HepG2 (cell line): ENCODE measurements at regions not wholly inside any gene's neighbourhood (a gene's known extent, or its start where the extent isn't known, plus 50 kb on each side); places are given as distances from the start of the nearest gene placed in this dataset.

Experiments used
- ATAC-seq: fragments of 200-7000 bp; cut with Tn5 transposase; 3 replicates; pipeline ENCODE4 v1.9.1; 2020; ENCODE audit warnings: mild to moderate bottlenecking, moderate library complexity
- BruUV-seq: library from RNA; stranded (reverse); fragments of 400-500 nt; replicated peaks from 2 replicates; lab custom pipeline; 2021; lab: Mats Ljungman, UMichigan
- CTCF ChIA-PET: fragments of 300-600 bp; formaldehyde crosslinking; extraction: SDS; loops from one replicate; lab custom pipeline; 2021; ENCODE audit warnings: low total read pairs, inconsistent platforms, low intra/inter-chr PET ratio; lab: Yijun Ruan, JAX
- POLR2A ChIA-PET: fragments of 350-600 bp; sonication (Branson Sonifier 250); formaldehyde crosslinking; loops from one replicate; lab custom pipeline; 2020; ENCODE audit warnings: antibody characterized with exemption, inconsistent platforms; lab: Yijun Ruan, JAX
- DNase-seq: peaks from one replicate; pipeline ENCODE4 v3.0.0-alpha.2; 2015; ENCODE audit warnings: low spot score
- FAIRE-seq: peaks from 3 replicates; lab custom pipeline; 2011; peaks lifted over from hg19 to GRCh38; lab: Jason Lieb, UNC
- H2AFZ ChIP-seq: one replicate; pipeline ENCODE4 v1.6.1; 2011; ENCODE audit warnings: low read length, inconsistent platforms
- H3K27ac ChIP-seq: fragments of 300-600 bp; 3 replicates; pipeline ENCODE4 v1.8.0; 2011; ENCODE audit warnings: mixed run types, mild to moderate bottlenecking, mixed read lengths, low read length, inconsistent platforms; ENCODE audit not compliant: insufficient read depth; ENCODE audit errors: extremely low read length
- H3K27me3 ChIP-seq, 2 experiments: fragments of 200-600 bp in 1 of 2; 2 replicates in 1 of 2; 3 replicates in 1 of 2; pipeline versions ENCODE4 v1.6.0 to v1.8.0; 2011; ENCODE audit warnings: low read length in 2 of 2, mild to moderate bottlenecking in 2 of 2, moderate library complexity in 2 of 2, inconsistent platforms in 1 of 2; ENCODE audit not compliant: insufficient read depth in 2 of 2, control insufficient read depth in 1 of 2
- H3K36me3 ChIP-seq, 2 experiments: fragments of 200-600 bp in 1 of 2; replicated peaks in 1 of 2; 2 replicates in 1 of 2; 3 replicates in 1 of 2; pipeline versions ENCODE4 v1.5.1 to v1.8.0; 2011; ENCODE audit warnings: low read length in 2 of 2, inconsistent platforms in 1 of 2; ENCODE audit not compliant: insufficient read depth in 2 of 2, control insufficient read depth in 1 of 2
- H3K4me1 ChIP-seq: 2 replicates; pipeline ENCODE4 v1.5.1; 2012; ENCODE audit warnings: low read length, inconsistent platforms; ENCODE audit not compliant: insufficient read depth
- H3K4me2 ChIP-seq: 2 replicates; pipeline ENCODE4 v1.6.0; 2011; ENCODE audit warnings: low read depth, low read length, inconsistent platforms
- H3K4me3 ChIP-seq, 3 experiments: fragments of 200-600 bp in 1 of 3; sonication (generic), shearing (Covaris generic) in 1 of 3; replicated peaks in 1 of 3; 2 replicates each; pipeline ENCODE4 v1.5.1; 2011 to 2016; ENCODE audit warnings: low read length in 3 of 3, inconsistent platforms in 2 of 3, low read depth in 2 of 3, mild to moderate bottlenecking in 2 of 3, control low read depth in 1 of 3, mixed read lengths in 1 of 3; ENCODE audit not compliant: insufficient read depth in 1 of 3
- H3K79me2 ChIP-seq: one replicate; pipeline ENCODE4 v1.6.1; 2011; ENCODE audit warnings: low read length, inconsistent platforms; ENCODE audit not compliant: insufficient read depth
- H3K9ac ChIP-seq: 2 replicates; pipeline ENCODE4 v1.6.0; 2011; ENCODE audit warnings: mild to moderate bottlenecking, low read depth, low read length, inconsistent platforms; ENCODE audit not compliant: insufficient read depth
- H3K9me3 ChIP-seq: 2 replicates; pipeline ENCODE4 v1.5.1; 2012; ENCODE audit warnings: mild to moderate bottlenecking, low read length
- H4K20me1 ChIP-seq: 2 replicates; pipeline ENCODE4 v1.6.0; 2011; ENCODE audit warnings: inconsistent platforms, mild to moderate bottlenecking, low read length, moderate library complexity; ENCODE audit not compliant: insufficient read depth
- CERS6 ChIP-seq: sonication (generic); formaldehyde crosslinking; IDR thresholded peaks from 2 replicates; pipeline ENCODE4 v1.5.0; 2020; ENCODE audit warnings: missing genetic modification reagents
- HDAC1 ChIP-seq: sonication (generic); formaldehyde crosslinking; IDR thresholded peaks from 2 replicates; pipeline ENCODE4 v1.5.1; 2020; ENCODE audit warnings: mild to moderate bottlenecking, missing genetic modification reagents
- MAFK ChIP-seq, 2 experiments: IDR thresholded peaks in 1 of 2; conservative IDR thresholded peaks in 1 of 2; 2 replicates each; pipeline ENCODE4 v1.6.1; 2011; ENCODE audit warnings: improper control_type of control experiment in 2 of 2, low read length in 2 of 2
- MEIS2 ChIP-seq: sonication (generic); formaldehyde crosslinking; IDR thresholded peaks from 2 replicates; pipeline ENCODE4 v1.9.0; 2021; ENCODE audit warnings: mild to moderate bottlenecking, missing genetic modification reagents
- THAP9 ChIP-seq: sonication (generic); formaldehyde crosslinking; IDR thresholded peaks from 2 replicates; pipeline ENCODE4; 2020; ENCODE audit warnings: missing genetic modification reagents, mild to moderate bottlenecking, borderline replicate concordance
- ZFP37 ChIP-seq: sonication (generic); formaldehyde crosslinking; IDR thresholded peaks from 2 replicates; pipeline ENCODE4 v1.4.0; 2020; ENCODE audit warnings: missing genetic modification reagents, borderline replicate concordance
- ZHX1 ChIP-seq: sonication (generic); formaldehyde crosslinking; IDR thresholded peaks from 2 replicates; pipeline ENCODE4 v1.8.1; 2022; ENCODE audit warnings: low read depth, mild to moderate bottlenecking, missing genetic modification reagents
- ZSCAN12 ChIP-seq: sonication (generic); formaldehyde crosslinking; IDR thresholded peaks from 2 replicates; pipeline ENCODE4 v1.9.0; 2021; ENCODE audit warnings: mild to moderate bottlenecking, missing genetic modification reagents
- WGBS: methylation state at CpG from one replicate; pipeline ENCODE4 v1.1.6; 2017; ENCODE audit warnings: low lambda C conversion rate; 5-methylcytosine and 5-hydroxymethylcytosine counted together
- in situ Hi-C: cut with HindIII; loops from 2 replicates; pipeline ENCODE4 v1.10.0; 2017; ENCODE audit warnings: low pct_unique_long_range_greater_than_20kb; ENCODE audit not compliant: extremely low pct_ligation_motif_present
- intact Hi-C: fragments of 100-400 bp; cut with micrococcal nuclease; formaldehyde crosslinking; loops from one replicate; pipeline ENCODE4 v1.10.0; 2022; ENCODE audit not compliant: unreplicated experiment

- FAIRE-seq (no peak), DNase-seq (no peak), ATAC-seq (no peak)
- 0% methylated on average over 2 of the region's 2 CpGs for WGBS
- H3K4me1 ChIP-seq, result no peaks in the 10 kb centered on the region
- peaks cover 39% of the 10 kb centered on the region for H3K9me3 ChIP-seq
- CTCF ChIA-PET, result no interaction called here
- H3K27me3 ChIP-seq, result no peaks in the 10 kb centered on the region
- POLR2A ChIA-PET, result no interaction called here
- intact Hi-C loops (no loop called here), in situ Hi-C loops (no loop called here)
- H2AFZ ChIP-seq, result no peak overlapping the region
- H3K9ac ChIP-seq, result no peak overlapping the region
- TF ChIP-seq HDAC1 (CRISPR knock-in tag), result no peak
- no peak for TF ChIP-seq CERS6 (CRISPR knock-in tag)
- no peak for TF ChIP-seq MEIS2
- TF ChIP-seq ZFP37, result no peak
- no peak for TF ChIP-seq ZHX1
- no peak for TF ChIP-seq MAFK (conservative IDR thresholded peaks at IDR 0.05 in 1 of 2, IDR thresholded peaks at IDR 0.05 in 1 of 2; ENCODE audit: low read length in 2 of 2)
- no peak for TF ChIP-seq THAP9 (CRISPR knock-in tag)
- TF ChIP-seq ZSCAN12 (CRISPR knock-in tag), result no peak
- no peaks in the 10 kb centered on the region for H3K36me3 ChIP-seq
- H3K4me2 ChIP-seq, result no peak overlapping the region
- no peaks in the 10 kb centered on the region for H3K79me2 ChIP-seq
- H4K20me1 ChIP-seq, result no peaks in the 10 kb centered on the region
- no peak overlapping the region for H3K4me3 ChIP-seq
- H3K27ac ChIP-seq, result no peak overlapping the region
- BruUV-seq, result no TSS peak
Observed at GRCh38 chrX:4971646-4972045, 1257.0 kb downstream of the NLGN4X start.
